ENCODE measurements at regions not wholly inside any gene's neighbourhood (a gene's known extent, or its start where the extent isn't known, plus 50 kb on each side); places are given as distances from the start of the nearest gene placed in this dataset.

DNA sequence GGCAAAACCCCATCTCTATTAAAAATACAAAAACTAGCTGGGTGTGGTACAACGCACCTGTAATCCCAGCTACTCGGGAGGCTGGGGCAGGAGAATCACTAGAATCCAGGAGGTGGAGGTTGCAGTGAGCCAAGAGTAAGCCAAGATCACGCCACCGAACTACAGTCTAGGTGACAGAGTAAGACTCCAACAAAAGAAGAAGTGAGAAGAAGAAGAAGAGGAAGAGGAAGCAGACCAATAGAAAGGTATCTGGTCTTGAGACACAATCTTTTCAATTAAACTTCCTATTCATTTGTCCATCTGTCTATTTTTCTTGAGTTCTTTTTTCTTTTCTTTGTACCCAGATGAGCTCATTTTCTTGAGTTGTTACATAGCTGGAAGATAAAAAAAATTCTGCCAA lies 55.7 kb upstream of the ACADM start:
- DNase-seq (ENCODE audit: low read depth): no peak

- no peak for DNase-seq (ENCODE audit: low read depth)
These were observed 52.8 kb upstream of the ACADM start for GRCh38 chr1:75671708-75672107.

GRCh38 chr1:75672108-75672507 lies 52.4 kb upstream of the ACADM start:
- no peak for DNase-seq (ENCODE audit: low read depth)

DNA sequence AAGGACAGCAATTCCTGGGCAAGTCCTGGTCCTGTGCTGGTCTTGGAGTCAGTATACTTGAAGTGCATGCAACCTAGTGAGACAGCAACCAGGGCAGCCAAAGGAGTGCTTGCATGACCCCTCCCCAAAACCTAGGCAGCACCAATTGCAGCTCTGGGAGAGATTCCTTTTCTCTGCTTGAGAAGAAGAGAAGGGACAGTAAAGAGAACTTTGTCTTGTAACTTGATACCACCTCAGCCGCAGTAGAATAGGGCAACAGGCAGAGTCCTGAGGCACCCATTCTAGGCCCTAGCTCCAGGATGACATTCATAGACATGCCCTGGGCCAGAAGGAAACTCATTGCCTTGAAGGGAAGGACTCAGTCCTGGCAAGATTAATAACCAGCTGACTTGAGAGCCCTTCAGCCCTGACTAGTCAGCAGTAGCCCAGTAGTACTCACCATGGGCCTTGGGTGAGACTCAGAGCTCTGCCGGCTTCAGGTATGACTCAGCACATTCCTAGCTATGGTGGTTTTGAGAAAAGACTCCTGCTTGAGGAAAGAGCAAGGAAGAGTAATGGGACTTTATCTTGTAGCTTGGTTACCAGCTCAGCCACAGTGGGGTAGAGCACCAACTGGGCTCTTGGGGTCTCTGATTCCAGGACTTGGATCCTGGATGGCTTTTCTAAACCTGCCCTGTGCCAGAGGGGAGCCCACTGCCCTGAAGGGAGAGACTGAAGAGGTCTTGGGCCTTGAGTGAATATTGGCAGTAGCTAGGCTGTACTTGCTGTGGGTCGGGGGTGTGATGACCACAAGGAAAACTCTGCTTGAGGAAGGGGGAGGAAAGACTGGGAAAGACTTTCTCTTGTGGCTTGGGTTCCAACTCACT lies 51.7 kb upstream of the ACADM start:
- DNase-seq (ENCODE audit: low read depth): peak; percentile 90

DNA sequence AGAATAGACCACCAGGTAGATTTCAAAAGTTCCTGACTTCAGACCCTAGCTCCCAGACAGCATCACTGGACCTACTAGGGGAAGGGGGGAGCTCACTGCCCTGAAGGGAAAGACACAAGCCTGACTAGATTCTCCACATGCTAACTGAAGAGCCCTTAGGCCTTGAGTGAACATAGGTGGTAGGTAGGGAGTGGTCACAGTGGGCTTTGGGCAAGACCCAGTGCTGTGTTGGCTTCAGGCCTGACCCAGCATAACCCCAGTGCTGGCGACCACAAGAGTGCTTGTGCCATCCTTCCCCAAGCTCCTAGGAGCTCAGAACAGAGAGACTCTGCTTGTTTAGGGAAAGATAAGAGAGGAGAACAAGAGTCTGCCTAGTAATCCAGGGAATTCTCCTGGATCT lies 51.1 kb upstream of the ACADM start:
- DNase-seq (ENCODE audit: low read depth): no peak

- DNase-seq (ENCODE audit: low read depth): no peak
These were observed 50.6 kb upstream of the ACADM start for GRCh38 chr1:75673885-75674284.
